GM13977 (cell line): ENCODE measurements at regions not wholly inside any gene's neighbourhood (a gene's known extent, or its start where the extent isn't known, plus 50 kb on each side); places are given as distances from the start of the nearest gene placed in this dataset.

Source experiments
- DNase-seq: peaks from one replicate; pipeline ENCODE4 v3.0.0; 2012; ENCODE audit warnings: low spot score
- in situ Hi-C: fragments of 300-500 bp; cut with MboI; formaldehyde crosslinking; loops from one replicate; pipeline ENCODE4 v1.12.0; 2022; ENCODE audit warnings: low sequenced_read_pairs, low pct_unique_long_range_greater_than_20kb, mixed read lengths, inconsistent platforms; ENCODE audit not compliant: unreplicated experiment
- TF ChIP-seq, protein P1 (sequence below): IDR thresholded peaks from 2 replicates; pipeline ENCODE4 v1.5.1; 2012; ENCODE audit warnings: mild to moderate bottlenecking, control low read depth; ENCODE audit not compliant: insufficient read depth; ENCODE audit errors: extremely low read depth, missing control alignments

DNA sequence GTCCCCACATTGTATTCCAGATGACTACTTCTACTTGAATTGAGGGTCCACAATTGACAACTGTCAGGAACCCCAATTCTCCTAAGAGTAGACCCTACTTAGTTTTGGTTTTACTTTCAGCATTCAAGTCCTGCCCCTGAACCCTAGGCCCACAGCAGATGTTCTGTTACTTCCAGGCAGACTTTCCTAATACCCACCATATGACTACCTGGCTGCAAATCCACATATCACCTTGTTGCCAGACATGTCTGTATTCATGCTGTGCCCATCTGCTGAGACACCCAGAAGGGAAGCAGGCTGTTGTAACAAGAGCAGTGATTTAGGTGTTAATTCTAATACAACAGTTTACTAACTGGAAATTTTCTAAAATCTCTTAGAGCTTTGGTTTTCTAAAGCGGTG, 235.1 kb upstream of the CCDC54 start:
- in situ Hi-C loops = no loop called here
- no peak for DNase-seq
- TF ChIP-seq, protein P1, sequence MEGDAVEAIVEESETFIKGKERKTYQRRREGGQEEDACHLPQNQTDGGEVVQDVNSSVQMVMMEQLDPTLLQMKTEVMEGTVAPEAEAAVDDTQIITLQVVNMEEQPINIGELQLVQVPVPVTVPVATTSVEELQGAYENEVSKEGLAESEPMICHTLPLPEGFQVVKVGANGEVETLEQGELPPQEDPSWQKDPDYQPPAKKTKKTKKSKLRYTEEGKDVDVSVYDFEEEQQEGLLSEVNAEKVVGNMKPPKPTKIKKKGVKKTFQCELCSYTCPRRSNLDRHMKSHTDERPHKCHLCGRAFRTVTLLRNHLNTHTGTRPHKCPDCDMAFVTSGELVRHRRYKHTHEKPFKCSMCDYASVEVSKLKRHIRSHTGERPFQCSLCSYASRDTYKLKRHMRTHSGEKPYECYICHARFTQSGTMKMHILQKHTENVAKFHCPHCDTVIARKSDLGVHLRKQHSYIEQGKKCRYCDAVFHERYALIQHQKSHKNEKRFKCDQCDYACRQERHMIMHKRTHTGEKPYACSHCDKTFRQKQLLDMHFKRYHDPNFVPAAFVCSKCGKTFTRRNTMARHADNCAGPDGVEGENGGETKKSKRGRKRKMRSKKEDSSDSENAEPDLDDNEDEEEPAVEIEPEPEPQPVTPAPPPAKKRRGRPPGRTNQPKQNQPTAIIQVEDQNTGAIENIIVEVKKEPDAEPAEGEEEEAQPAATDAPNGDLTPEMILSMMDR = no peak

DNA sequence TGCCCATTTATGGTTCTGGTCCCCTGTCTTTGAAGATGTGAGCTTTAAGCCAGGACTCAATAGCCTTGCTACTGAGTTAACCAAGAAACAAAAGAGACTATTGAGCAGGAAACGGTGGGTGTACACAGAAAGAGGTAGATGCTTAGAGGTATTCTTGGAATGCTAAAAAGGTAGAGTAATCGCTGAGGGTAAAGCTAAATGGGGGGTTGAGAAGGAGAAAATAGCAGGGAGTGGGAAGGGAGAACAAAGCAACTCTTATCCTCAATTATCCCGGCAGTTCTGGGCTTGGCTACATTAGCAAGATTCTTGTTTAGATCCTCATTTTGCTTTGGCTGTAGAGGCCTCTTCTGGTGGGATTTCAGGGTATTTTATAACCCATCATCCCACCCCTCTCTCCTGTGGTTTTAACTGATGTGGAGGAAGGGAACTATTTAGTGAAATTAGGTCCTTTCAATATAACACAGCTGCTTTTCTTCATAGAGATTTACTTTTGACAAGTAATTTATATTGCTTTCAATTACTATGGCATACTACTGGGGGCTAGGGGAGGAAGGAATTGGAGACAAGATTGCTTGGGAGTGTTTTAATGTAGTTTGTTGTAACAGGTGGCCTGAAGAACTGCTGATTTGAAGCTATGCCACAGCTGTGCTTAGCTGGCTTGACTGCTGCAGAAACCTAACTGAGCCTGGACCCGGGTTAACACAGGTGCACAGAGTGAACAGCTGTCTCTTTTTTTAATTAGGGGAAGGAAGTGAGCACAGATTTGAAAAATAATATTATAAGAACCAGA, 234.3 kb upstream of the CCDC54 start:
- in situ Hi-C loops = no loop called here
- DNase-seq = no peak
- TF ChIP-seq, protein P1 = no peak

DNA sequence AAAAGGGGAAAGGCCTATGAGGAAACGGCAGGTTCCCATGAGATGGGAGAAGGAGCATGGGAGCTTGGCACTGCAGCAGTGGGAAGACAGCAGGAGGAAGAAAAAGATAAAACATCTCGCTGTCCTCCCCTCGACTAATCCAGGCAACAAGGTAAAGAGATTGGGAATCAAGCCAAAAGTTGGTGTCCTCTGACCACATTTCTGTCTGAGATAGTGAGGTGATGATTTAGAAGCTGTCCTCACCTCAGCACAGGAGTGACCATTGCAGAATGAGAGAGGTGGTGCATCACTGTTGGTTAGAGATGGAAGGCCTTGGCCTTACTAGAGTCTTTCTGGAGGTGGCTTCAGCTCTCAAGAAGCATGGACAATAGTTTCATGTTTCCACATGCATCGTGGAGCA, 226.6 kb upstream of the CCDC54 start:
- no peak for DNase-seq
- TF ChIP-seq, protein P1 = no peak
- in situ Hi-C loops = no loop called here

DNA sequence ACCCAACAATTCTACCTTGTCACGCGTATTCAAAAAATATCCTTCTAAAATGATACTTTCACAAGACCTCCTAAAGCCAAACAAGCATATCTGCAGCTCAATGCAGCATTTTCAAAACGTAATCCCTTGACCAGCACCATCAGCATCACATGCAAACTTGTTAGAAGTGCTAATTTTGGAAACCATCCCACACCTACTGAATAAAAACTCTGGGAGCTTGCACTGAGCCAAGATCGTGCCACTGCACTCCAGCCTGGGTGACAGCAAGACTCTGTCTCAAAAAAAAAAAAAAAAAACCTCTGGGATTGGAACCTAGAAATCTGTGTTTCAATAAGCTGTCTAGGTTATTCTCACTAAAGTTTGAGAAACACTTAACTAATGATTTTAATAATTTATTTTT, 223.3 kb upstream of the CCDC54 start:
- TF ChIP-seq, protein P1 = no peak
- no peak for DNase-seq
- in situ Hi-C loops = no loop called here

DNA sequence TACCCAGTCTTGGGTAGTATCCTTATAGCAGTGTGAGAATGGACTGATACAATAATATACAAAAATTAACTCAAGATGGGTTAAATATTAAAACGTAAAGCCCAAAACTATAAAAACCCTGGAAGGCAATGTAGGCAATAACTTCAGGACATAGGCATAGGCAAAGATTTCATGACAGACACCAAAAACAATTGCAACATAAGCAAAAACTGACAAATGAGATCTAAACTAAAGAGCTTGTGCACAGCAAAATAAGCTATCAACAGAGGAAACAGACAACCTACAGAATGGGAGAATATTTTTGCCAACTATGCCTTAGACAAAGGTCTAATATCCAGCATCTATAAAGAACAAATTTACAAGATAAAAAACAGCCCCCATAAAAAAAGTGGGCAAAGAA, 204.8 kb upstream of the CCDC54 start:
- no peak for DNase-seq
- in situ Hi-C loops = no loop called here
- TF ChIP-seq, protein P1 = no peak

DNA sequence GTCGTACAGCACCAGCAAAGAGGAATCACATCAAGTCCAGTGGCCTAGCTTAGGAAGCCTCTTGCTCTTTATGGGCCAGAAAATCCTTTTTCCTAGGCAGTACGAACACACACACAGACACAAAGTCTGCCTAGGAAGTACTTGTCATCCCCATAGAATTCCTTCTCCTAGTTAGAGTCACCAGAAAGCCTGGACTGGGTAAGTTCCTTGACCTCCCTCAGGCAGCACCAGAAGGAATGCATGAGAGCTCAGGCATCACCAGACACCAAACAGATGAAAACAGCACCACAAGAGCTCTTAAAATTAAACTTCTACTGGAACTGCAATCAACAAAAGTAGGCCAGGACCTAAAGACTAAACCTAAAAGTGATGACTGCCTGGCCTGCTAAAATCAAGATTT, 192.9 kb upstream of the CCDC54 start:
- DNase-seq = no peak
- TF ChIP-seq, protein P1 = no peak
- in situ Hi-C loops = no loop called here
